HG03565 (cell line): ENCODE measurements at regions not wholly inside any gene's neighbourhood (a gene's known extent, or its start where the extent isn't known, plus 50 kb on each side); places are given as distances from the start of the nearest gene placed in this dataset.
A peak's percentile ranks its signal among the peaks of the same experiment; 100 is the strongest.

Experiments used
- ATAC-seq: cut with Tn5 transposase; IDR thresholded peaks from one replicate; pipeline ENCODE4 v1.9.1; 2021; ENCODE audit warnings: mild to moderate bottlenecking, moderate library complexity; ENCODE audit not compliant: unreplicated experiment

DNA sequence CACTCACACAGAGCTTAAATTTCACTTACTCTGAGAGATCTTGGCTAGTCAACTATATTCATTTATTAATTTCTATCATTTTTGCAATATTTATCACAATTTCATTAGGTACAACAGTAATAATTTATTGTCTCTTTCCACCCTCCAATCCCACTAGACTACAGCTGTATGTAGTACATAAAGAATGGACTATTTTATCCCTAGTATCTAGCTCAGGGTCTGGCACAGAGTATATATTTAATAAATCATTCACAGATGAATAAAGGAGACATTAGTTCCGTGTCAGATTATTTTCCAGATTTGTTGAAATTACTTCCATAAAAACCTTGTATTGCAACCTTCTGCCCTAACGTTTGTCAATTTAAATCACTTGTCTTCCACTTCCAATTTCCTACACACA, 1781.1 kb upstream of the SEL1L start:
- no peak for ATAC-seq

DNA sequence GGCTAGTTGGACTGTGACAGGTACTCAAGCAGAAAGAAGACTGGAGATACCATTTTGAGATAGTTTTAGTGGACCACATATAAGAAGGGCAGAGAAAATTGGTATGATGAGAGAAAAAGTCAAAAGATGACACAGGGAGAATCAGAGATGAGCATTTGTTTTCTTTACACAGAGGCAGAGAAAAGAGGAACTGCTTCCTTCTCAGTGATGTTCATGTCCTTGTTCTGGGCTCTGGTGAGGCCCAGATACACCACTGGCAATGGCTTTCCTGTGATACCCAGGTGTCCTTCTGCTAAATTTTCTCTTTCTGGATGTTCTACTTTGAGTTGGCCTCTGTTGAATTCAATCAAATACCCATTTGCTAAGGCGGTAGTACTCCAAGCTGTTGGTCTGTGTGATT, 1782.7 kb upstream of the SEL1L start:
- no peak for ATAC-seq

DNA sequence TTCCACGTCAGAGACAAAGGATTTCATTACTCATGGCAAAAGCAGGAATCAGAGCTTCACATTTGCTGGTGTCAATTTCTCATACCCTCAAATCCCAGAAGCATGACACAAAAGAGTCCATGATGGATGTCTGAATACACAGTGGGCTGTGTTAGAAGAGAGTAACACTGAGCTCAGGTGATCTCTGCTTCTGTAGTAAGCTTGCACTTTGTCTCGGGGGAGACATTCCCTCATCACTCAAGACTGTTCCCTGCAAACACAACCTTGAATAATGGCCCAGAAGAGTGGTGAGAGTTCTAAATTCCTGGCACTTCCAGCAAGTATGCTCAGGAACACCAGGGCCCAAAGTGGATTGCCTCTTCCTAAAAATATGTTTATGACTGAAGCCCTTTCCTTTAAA, 1787.2 kb upstream of the SEL1L start:
- no peak for ATAC-seq

DNA sequence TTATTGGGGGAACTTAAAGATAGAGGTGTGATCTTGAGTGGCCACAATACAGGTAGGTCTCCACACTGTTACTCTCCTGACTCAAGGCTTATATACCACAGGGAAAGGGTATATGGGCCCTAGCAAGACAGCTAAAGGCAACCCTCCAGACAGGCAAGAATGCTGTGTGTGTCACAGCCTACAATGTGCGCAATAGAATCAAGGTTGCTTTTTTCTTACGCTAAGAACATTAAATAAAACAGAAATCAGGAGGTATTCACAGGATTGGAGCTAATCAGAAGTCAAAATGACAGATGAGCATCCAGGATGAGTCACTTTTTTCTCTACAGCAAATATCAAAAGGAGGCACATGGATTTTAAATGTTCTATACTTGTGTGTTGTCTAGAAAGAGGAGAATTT, 1797.9 kb upstream of the SEL1L start:
- no peak for ATAC-seq

DNA sequence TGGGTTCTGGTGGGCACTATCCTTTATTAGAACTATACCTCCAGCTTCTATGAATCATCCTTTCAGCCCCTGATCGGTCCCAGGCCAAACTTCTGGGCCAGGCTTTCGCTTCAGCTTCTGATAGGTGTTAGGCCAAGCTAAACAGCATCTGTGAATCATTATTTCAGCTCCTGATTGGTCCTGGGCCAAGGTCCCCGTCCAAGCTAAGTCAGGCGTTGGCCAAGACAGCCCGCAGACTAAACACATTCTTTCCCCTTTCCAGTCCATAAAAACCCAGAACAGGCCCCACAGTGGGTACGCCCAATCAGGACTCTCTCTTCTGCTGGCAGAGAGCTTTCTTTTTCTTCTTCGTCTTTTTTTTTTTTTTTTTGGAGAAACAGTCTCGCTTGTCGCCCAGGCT, 1808.9 kb upstream of the SEL1L start:
- ATAC-seq: no peak

DNA sequence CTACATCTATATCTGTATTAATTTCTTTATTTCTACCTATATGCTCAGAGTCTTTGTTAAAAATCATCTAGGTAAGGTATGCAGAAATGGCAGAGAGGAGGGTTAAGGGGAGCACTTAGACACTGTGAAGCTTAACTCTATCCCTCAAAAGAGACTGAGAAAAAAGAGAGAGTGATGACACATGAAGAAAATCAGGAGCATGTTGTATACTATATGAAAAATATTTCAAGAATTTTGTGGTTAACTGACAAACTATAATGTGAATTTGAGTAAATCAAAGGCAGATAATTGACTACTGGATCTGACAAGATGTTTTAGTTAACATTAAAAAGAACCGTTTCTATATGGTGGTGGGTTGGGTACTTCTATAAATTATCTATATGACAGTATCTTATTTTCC, 1814.2 kb upstream of the SEL1L start:
- ATAC-seq: no peak

DNA sequence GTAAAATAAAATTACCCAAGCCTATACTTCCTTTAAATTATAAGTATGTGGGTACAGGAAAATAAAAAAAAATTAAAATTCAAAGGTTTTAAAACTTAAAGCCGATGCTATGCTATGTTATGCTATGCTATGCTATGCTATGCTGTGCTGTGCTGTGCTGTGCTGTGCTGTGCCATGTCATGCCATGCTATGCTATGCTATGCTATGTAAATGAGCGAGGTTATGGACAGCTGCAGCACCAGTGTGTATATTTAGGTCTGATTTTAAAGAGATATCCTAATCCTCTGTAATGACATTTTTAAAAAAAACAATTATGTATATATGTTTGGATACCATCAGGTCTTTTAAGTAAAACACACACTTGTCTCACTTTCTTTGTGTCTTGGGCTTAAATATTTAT, 1822.0 kb upstream of the SEL1L start:
- ATAC-seq: no peak

DNA sequence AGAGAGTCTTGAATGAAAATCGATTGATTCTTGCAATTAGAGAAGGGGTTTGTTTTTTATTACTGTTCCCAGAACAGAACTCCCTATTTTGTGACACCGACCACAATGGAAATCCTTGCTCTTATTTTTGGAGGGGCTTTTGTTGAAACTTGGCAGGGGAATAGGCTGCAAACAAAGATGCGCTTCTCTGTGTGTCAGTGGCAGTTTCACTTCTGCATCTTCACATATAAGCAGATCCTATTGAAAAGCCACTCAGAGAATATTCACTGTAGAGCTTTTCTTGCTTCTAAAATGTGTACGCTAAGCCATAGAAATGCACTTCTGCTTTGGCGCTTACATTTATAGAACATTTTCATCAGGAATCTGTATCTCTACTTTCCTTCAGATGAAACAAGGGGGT, 1822.4 kb upstream of the SEL1L start:
- ATAC-seq: no peak

DNA sequence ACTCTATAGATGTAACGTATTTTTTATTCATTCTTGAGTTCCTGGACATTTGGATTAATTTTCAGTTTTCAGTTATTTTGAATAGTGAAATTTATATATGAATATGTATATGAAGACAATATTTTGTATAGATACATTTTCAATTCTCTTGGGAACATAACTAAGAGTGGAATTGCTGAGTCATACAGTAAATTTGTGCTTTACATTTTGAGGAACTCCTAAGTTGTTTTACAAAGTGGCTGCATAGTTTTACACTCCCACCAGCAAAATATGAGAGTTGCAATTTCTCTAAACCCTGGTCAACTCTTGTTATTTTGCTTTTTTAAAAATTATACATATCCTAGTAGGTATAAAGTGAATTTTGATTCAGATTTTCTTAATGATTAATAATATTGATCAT, 1838.6 kb upstream of the SEL1L start:
- no peak for ATAC-seq

DNA sequence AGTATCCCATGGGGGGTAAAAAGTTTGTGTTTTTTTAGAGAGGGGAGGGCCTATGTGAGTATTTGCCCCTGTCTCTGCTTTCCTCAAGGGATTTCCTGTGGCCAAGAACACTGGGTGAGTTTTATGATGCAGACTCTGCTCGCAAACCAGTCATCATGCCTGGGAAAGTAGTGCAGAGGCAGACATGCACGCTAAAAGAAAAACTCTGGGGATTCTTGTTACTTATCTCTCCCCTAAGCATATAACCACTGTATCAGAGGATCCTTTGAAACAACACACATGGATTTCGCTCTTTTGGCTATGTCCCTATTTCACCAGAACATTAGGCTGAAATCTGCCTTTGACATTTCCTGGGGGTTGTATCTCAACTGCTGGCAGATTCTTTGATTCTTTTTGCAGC, 1845.8 kb upstream of the SEL1L start:
- ATAC-seq: no peak

DNA sequence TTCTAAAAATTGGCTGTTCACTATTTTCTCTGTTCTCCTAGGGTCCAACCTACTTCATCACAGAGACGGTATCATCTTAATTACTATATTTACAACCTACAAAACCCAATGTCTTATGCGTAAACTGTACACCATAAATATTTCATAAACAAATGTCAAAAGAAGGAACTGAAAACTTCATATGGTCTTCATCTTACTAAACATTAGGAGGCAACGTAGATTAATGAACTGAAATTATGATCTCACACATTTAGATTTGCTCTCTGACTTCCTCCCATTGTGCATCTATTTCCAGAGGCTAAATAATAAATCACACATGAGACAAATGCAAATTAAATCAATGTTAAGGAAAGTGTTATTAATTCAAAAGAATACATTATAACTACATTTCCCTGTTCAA, 1850.6 kb upstream of the SEL1L start:
- no peak for ATAC-seq

DNA sequence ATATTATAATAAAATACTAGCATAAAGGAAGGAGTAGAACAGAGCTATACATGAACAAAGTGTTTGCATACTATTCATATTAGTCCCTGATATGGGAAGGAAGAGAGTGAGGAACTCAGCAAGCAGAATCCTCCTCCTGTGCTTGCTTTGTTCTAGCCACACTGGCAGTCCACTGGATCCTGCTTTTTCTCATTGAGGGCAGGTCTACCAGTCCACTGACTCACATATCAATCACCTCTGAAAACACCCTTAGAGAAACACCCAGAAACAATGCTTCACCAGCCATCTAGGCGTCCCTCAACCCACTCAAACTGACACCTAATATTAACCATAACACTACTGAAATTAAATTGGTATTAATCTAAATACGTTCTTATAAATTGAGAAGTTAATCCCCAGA, 1861.7 kb upstream of the SEL1L start:
- no peak for ATAC-seq

DNA sequence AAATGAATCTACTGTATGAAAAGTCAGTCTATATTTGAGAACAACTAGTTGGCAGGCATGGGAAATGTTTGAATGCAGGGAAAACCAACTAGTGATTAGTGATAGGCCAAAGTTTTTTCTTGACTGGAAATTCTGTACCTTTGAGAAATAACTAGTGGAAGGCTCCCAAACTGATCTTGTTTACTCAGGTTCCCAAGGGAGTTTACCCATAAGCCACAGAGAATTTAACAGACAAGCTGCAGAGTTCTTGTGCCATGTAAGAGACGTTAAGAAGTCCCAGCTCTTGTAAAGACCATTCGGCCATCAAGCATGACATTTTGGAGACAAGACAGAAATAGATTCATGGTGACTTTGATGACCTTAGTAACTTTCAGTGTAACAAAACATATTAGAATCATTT, 1882.8 kb upstream of the SEL1L start:
- no peak for ATAC-seq

DNA sequence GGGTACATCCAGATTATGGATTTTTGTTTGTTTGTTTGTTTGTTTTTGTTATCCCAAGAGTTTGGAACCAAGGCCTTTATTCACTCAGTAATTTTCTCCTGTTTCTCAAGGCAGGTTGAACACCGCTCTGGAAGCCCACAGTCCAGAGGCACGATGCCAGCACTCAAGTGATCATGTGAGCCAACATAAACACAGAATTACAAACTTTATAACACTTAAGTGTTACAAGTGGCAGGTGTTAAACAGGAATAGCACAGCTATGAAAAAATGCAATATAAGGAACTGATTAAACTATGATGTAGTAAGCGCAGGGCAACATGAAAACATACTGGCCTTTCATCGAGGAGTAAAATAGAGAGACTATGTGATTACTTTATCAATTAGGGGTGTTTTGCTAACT, 1885.8 kb upstream of the SEL1L start:
- ATAC-seq: no peak

DNA sequence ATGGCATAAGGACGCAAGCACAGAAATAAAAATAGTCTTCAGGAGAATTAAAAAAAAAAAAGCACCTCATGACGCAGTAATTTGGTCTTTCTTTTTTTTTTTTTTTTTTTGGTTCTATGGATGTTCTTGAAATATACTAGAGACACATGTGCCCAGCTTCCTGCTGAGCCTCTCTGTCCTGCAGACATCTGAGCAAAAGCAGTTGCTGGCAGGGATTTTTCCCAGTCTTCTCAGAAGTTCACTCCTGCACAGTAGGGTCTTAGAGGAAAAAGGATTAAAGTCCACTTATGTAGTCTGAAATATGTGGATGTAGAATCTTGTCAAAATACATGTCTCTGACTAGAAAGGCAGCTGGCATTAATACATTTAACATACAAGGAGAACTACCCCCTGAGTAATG, 1888.1 kb upstream of the SEL1L start:
- no peak for ATAC-seq

DNA sequence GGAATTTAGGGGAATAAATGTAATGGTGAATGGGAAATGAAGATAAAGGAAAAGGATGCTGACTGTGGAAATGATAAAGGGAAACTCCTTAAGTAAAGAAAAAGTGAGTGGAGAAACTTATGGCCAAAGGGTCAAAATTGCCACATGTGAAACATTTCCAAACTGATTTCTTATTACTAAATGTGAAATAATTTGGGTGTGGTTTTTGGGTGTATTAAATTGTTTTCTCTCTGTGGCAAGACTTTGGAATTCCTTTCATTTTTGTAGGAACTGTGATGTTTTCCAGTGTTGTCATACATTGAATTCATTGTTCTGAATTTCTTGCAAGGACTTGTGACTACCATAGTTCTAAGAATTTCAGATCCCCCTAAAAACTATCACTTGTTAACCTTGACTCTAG, 1891.5 kb upstream of the SEL1L start:
- ATAC-seq: no peak

DNA sequence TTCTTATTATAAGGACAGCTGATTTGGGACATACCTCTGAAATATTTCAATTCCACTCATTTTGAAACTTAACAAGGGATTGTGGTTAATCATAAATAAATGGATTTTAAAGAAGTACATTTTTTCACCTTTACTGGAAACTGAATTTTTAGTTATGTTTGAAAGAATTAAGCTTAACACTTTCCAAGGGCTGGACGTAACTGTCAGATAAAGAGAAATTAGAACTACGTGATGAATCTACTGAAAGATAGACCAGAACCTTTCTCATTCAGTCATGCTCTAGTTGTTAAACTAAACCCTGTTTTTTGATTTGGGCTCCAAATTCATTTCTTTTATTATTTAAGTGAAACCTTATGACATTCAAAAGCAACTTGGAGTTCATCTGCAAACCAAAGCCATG, 1892.1 kb upstream of the SEL1L start:
- ATAC-seq: no peak

DNA sequence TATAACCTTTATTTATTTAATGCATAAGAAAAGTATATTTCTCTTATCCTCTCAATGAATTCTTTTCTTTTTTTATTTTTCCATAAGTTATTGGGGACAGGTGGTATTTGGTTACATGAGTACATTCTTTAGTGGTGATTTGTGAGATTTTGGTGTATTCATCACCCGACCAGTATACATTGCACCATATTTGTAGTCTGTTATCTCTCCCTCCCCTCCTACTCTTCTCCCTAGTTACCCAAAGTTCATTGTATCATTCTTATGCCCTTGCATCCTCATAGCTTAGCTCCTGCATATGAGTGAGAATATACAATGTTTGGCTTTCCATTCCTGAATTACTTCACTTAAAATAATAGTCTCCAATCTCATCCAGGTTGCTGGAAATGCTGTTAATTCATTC, 1900.0 kb upstream of the SEL1L start:
- ATAC-seq: no peak

DNA sequence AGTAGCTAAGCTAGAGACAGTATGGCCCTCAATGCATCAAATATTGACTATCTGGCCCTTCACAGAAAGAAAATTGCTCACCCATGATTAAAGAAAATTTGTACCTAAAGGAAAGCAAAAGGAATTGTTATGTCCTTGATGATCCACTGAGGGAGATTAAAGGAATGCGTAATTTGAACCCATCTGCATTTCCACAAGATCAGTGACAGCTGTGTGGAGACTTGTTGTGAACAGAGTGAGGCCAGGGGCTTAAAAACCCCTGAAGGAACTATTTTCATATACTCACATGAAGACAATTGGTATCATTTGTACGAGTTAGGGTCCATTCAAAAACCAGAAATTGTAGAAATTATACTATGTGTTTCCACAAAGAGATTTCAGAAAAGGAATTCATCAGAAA, 1908.1 kb upstream of the SEL1L start:
- no peak for ATAC-seq

DNA sequence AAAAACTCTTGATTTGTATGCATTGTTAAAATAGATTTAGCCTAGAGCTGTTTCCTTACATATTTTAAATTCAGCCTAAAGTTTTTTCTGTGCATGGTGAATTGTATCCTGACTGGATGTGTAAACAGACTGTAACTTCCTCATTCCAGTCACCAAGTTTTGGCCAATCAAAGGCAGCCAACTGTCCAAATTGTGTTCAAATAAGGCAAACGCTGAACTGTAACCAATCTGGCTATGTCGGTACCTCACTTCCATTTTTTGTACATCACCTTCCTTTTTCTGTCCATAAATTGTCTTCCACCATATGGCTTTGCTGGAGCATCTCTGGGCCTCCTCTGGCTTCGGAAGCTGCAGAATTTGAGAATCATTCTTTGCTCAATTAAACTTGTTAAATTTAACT, 1921.9 kb upstream of the SEL1L start:
- ATAC-seq: no peak

DNA sequence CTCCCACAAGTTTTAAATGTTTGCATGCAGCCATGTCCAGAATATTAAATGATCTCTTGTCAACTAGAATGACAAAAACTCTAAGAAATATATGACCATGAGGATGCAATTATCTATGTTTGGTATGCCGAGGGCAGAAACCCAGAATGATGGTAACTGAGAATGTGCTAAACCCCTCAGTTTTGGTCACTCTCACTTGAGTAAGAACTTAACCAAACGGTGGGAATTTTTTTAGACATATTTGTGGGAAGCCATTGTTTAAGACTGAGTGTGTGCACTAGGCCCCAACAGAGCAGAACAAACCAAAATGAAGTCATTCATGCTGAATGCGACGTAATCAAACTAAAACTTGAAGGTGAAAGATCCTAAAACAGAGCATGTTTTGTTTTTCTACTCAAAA, 1927.9 kb upstream of the SEL1L start:
- no peak for ATAC-seq

DNA sequence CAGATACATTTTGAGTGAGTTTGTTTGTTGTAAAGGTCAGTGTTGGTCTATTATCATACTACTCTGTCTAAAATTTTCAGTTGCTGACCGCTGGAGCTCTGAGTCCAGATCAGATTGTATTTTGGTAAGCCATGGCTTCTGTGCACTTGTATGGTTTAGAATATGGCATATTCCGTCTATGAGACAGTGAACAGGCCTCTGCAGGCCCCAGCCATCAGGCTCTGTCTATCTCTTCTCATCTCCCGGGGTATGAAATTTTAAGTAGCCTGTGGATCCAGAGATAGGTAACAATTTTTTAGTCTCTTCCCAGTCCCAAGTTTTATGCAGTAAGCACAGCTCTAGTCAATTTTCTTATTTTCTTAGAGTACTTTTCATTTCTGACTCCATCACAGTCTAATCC, 1929.1 kb upstream of the SEL1L start:
- ATAC-seq: no peak

DNA sequence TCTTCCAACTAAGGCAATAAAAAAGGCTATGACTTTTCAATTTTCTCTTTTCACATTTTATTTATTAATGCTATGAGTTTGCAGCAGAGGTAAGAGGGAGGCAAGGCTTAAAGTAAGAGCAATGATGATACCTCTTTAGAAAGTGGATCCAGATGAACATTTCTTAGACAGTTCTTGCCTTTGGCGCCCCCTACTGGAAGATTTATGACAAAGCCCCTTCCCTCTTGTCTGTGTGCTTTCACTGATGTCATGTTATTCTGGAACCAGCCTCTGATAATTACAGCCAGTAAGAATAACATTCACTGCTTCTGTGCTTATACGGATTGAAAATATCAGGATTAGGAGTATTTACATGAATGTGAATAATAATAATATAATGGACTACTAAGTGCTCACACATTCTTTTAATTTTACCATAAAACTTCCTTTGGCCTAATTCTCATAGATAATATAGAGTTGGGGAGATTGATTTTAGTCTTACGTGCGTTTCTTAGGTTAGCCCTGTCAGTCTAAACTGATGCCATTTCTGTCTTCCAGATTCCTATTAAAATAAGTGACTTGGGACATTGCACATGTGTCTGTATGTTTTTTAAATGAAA, 1929.9 kb upstream of the SEL1L start:
- peak; percentile 40 for ATAC-seq

DNA sequence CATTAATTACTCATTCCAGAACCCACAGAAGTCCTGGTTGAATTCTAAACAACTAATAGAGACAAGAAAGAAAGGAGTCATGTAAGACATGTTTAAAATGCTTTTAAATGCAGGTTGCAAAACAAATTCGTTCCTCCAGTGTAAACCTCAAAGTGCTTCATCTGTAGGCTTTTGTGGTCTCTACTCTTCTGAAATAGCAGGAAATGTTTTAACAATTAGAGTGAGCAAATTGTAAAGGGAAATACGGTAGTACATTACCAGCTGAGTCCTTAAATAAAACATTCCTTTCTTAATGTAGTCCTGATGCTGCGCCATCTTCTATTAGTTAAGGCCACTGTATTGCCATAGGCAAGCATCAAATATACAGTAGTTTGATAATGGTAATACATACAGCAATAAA, 1934.2 kb upstream of the SEL1L start:
- ATAC-seq: no peak
